ENCODE measurements at regions not wholly inside any gene's neighbourhood (a gene's known extent, or its start where the extent isn't known, plus 50 kb on each side); places are given as distances from the start of the nearest gene placed in this dataset.

DNA sequence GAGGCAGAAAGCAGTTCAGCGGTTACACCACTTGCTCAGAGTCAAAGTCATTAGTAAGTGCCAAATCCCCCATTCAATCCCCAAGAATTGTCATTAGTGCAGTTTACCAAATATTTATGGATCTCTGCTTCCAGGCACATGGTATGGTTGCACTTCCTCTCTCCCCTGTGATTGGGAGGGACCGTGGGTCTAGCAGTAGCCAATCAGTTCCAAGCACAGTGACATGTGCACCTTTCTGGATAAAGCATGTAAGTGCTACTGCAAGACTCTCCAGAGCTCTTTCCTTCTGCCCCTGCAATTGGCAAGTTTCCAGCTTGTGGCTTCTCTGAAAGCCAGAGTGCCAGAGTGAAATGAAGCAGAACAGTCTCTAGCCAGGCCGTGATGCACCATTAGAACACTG lies 85.3 kb upstream of the FLRT2 start:
- no peaks in the 10 kb centered on the region for H3K36me3 ChIP-seq (ENCODE audit: control insufficient read depth in 2 of 3, insufficient read depth in 3 of 3, low read length in 3 of 3)
- H3K36me3 Mint-ChIP-seq = no peaks in the 10 kb centered on the region
- ATAC-seq = no peak
- no peak overlapping the region for H3K4me3 Mint-ChIP-seq
- H3K4me3 ChIP-seq (ENCODE audit: low read length) = no peak overlapping the region
- peaks cover 0 to 5% (median 0%) of the 10 kb centered on the region in 5 donors for H3K27me3 Mint-ChIP-seq
- POLR2A ChIA-PET = no interaction called here
- H3K9me3 Mint-ChIP-seq = peaks cover 0 to 14% (median 0%) of the 10 kb centered on the region in 11 donors
- H3K9me3 ChIP-seq (ENCODE audit: control insufficient read depth in 2 of 3, low read length in 3 of 3) = no peaks in the 10 kb centered on the region
- no peak for DNase-seq
- no peaks in the 10 kb centered on the region for H3K4me1 ChIP-seq (ENCODE audit: control insufficient read depth in 2 of 2, insufficient read depth in 2 of 2, low read length in 2 of 2)
- no peaks in the 10 kb centered on the region for H3K4me1 Mint-ChIP-seq
- no peaks in the 10 kb centered on the region for H3K27me3 ChIP-seq (ENCODE audit: control insufficient read depth in 2 of 2, insufficient read depth in 2 of 2, low read length in 2 of 2)
- no peak overlapping the region for H3K27ac Mint-ChIP-seq
- intact Hi-C loops (cut with micrococcal nuclease) = no loop called here
- no peak overlapping the region for H3K27ac ChIP-seq (ENCODE audit: low read depth, low read length)
- CTCF ChIA-PET = no interaction called here

DNA sequence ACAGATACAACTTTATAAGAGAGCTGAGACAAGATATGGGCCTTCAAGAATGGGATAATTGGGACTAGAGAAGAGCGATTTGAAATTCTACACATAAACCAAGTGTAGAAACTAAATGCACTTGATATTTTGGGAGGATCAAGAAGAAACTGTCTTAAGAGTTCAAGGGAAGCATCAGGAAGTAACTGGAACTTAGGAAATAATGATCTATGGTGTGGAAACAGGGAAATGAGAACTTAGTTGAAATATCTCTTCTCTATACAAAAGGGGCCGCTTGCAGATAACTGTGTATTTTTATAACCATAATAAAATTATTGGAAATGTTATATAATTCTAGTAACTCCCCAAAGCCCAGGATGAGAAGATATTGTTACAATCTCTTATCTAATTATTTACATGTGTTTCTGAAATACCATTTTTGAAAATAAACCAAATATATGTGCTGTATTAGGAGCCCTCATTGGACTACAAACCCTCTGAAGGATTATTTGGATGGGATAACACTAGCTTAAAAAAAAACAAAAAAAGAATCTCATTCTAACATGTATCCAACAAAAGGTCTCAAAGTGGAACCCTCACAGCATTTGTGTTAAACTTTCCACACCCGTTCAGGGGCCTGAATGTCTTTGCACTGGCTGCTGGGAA lies 84.7 kb upstream of the FLRT2 start:
- Mint-ChIP-seq H3K27ac (no peak overlapping the region), H3K4me1 (no peaks in the 10 kb centered on the region), H3K9me3 (peaks cover 0 to 14% (median 3%) of the 10 kb centered on the region in 11 donors), H3K36me3 (no peaks in the 10 kb centered on the region), H3K27me3 (peaks cover 0 to 5% (median 0%) of the 10 kb centered on the region in 5 donors), H3K4me3 (no peak overlapping the region)
- ChIA-PET CTCF (no interaction called here), POLR2A (no interaction called here)
- Histone ChIP-seq H3K4me1 (ENCODE audit: control insufficient read depth in 2 of 2, insufficient read depth in 2 of 2, low read length in 2 of 2) (no peaks in the 10 kb centered on the region), H3K27me3 (ENCODE audit: control insufficient read depth in 2 of 2, insufficient read depth in 2 of 2, low read length in 2 of 2) (no peaks in the 10 kb centered on the region), H3K27ac (ENCODE audit: low read depth, low read length) (no peak overlapping the region), H3K4me3 (ENCODE audit: low read length) (no peak overlapping the region), H3K9me3 (ENCODE audit: control insufficient read depth in 2 of 3, low read length in 3 of 3) (no peaks in the 10 kb centered on the region), H3K36me3 (ENCODE audit: control insufficient read depth in 2 of 3, insufficient read depth in 3 of 3, low read length in 3 of 3) (no peaks in the 10 kb centered on the region)
- ATAC-seq = no peak
- no peak for DNase-seq
- intact Hi-C loops (cut with micrococcal nuclease) = no loop called here

DNA sequence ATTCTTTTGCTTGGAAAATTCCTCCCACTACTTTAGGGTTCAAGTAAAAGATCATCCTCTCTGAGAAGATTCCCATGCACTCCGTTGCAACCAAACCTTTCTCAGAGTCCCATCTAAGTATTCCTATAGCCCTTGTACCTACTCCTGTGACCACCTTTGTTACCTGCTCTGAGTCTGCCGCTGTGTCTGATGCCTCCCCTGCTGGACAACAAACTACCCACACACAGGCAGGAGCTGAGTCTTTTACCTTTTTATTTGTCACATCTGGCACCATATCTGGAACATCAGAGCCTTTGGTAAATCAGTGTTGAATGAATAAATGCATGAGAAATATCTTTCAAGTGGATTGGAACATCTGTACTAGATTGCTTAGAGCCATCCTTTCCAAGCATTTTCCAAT lies 82.1 kb upstream of the FLRT2 start:
- Mint-ChIP-seq H3K4me3 (no peak overlapping the region), H3K27ac (no peak overlapping the region), H3K4me1 (no peaks in the 10 kb centered on the region), H3K36me3 (no peaks in the 10 kb centered on the region), H3K27me3 (peaks cover 0 to 5% (median 0%) of the 10 kb centered on the region in 5 donors), H3K9me3 (peaks cover 0 to 13% (median 4%) of the 10 kb centered on the region in 11 donors)
- ChIA-PET POLR2A (no interaction called here), CTCF (no interaction called here)
- Histone ChIP-seq H3K27me3 (ENCODE audit: control insufficient read depth in 2 of 2, insufficient read depth in 2 of 2, low read length in 2 of 2) (no peaks in the 10 kb centered on the region), H3K4me3 (ENCODE audit: low read length) (no peak overlapping the region), H3K9me3 (ENCODE audit: control insufficient read depth in 2 of 3, low read length in 3 of 3) (no peaks in the 10 kb centered on the region), H3K36me3 (ENCODE audit: control insufficient read depth in 2 of 3, insufficient read depth in 3 of 3, low read length in 3 of 3) (no peaks in the 10 kb centered on the region), H3K4me1 (ENCODE audit: control insufficient read depth in 2 of 2, insufficient read depth in 2 of 2, low read length in 2 of 2) (no peaks in the 10 kb centered on the region), H3K27ac (ENCODE audit: low read depth, low read length) (no peak overlapping the region)
- ATAC-seq = no peak
- no peak for DNase-seq
- intact Hi-C loops (cut with micrococcal nuclease) = no loop called here

DNA sequence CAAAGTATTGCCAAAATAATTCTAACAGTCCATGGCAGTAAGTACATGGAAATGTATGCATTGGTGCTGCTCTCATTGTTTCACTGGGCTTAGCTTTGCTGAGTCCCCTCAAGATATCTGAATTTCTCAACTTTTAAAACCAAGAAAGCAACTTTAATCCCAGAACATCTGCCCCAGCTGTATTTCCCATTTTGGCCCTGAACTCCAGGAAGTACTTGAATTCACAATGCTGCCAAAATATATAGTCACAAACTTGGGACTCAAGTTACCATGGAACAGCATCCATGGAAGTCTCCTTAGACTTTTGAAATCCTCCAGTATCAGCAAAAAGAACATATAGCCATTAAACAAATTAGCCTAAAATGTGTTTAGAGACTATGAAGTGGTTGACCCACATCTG lies 78.5 kb upstream of the FLRT2 start:
- no peak overlapping the region for H3K27ac Mint-ChIP-seq
- intact Hi-C loops (cut with micrococcal nuclease) = no loop called here
- no peaks in the 10 kb centered on the region for H3K27me3 ChIP-seq (ENCODE audit: control insufficient read depth in 2 of 2, insufficient read depth in 2 of 2, low read length in 2 of 2)
- ATAC-seq (no peak), DNase-seq (no peak)
- H3K4me1 ChIP-seq (ENCODE audit: control insufficient read depth in 2 of 2, insufficient read depth in 2 of 2, low read length in 2 of 2) = no peaks in the 10 kb centered on the region
- H3K4me3 ChIP-seq (ENCODE audit: low read length) = no peak overlapping the region
- peaks cover 0 to 5% (median 0%) of the 10 kb centered on the region in 5 donors for H3K27me3 Mint-ChIP-seq
- no peak overlapping the region for H3K27ac ChIP-seq (ENCODE audit: low read depth, low read length)
- no peaks in the 10 kb centered on the region for H3K4me1 Mint-ChIP-seq
- CTCF ChIA-PET = no interaction called here
- H3K9me3 ChIP-seq (ENCODE audit: control insufficient read depth in 2 of 3, low read length in 3 of 3) = no peaks in the 10 kb centered on the region
- POLR2A ChIA-PET = no interaction called here
- no peaks in the 10 kb centered on the region for H3K36me3 Mint-ChIP-seq
- peaks cover 0 to 8% (median 3%) of the 10 kb centered on the region in 11 donors for H3K9me3 Mint-ChIP-seq
- no peaks in the 10 kb centered on the region for H3K36me3 ChIP-seq (ENCODE audit: control insufficient read depth in 2 of 3, insufficient read depth in 3 of 3, low read length in 3 of 3)
- H3K4me3 Mint-ChIP-seq = no peak overlapping the region

DNA sequence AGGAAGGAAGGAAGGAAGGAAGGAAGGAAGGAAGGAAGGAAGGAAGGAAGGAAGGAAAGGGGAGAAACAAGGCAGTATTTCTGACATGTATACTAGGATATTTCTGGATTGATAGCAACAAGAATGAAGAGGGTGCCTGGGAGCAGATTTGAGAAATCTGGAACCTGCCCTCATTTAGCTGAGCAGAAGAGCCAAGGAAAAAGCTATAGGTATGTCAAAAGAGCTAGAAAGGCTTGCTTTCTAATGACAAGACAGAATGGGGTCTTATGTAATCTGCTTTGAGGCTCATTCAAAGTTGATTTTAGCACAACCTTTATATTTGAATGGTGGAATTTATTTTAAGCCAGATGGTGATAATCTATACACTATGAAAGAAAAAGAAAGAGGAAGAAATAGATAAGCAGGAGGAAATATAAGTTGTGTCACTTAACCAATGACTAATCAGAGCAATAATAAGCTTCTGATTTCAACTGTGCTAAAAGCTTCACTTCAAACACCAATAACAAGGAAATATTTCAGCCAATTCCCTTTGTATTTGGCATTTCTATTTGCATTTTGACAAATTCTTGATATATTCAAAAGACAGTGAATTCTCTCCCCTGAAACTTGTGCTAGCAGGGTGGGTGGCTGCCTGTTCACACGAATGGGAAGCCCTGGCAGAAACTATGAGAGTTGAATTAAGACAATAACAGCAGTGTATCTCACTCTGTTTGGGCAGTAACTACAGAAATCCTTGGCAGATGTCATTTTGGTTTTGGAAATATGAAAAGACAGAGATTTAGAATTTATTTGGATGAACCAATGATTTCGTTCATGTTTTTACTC lies 76.3 kb upstream of the FLRT2 start:
- ChIA-PET POLR2A (no interaction called here), CTCF (no interaction called here)
- intact Hi-C loops (cut with micrococcal nuclease) = no loop called here
- no peaks in the 10 kb centered on the region for H3K4me1 Mint-ChIP-seq
- Histone ChIP-seq H3K4me3 (ENCODE audit: low read length) (no peak overlapping the region), H3K4me1 (ENCODE audit: control insufficient read depth in 2 of 2, insufficient read depth in 2 of 2, low read length in 2 of 2) (no peaks in the 10 kb centered on the region), H3K27ac (ENCODE audit: low read depth, low read length) (no peak overlapping the region), H3K36me3 (ENCODE audit: control insufficient read depth in 2 of 3, insufficient read depth in 3 of 3, low read length in 3 of 3) (no peaks in the 10 kb centered on the region), H3K27me3 (ENCODE audit: control insufficient read depth in 2 of 2, insufficient read depth in 2 of 2, low read length in 2 of 2) (no peaks in the 10 kb centered on the region), H3K9me3 (ENCODE audit: control insufficient read depth in 2 of 3, low read length in 3 of 3) (no peaks in the 10 kb centered on the region)
- no peak for DNase-seq
- ATAC-seq = no peak
- no peaks in the 10 kb centered on the region for H3K36me3 Mint-ChIP-seq
- H3K9me3 Mint-ChIP-seq = peaks cover 0 to 7% (median 0%) of the 10 kb centered on the region in 11 donors
- no peak overlapping the region for H3K4me3 Mint-ChIP-seq
- no peaks in the 10 kb centered on the region for H3K27me3 Mint-ChIP-seq
- no peak overlapping the region for H3K27ac Mint-ChIP-seq

DNA sequence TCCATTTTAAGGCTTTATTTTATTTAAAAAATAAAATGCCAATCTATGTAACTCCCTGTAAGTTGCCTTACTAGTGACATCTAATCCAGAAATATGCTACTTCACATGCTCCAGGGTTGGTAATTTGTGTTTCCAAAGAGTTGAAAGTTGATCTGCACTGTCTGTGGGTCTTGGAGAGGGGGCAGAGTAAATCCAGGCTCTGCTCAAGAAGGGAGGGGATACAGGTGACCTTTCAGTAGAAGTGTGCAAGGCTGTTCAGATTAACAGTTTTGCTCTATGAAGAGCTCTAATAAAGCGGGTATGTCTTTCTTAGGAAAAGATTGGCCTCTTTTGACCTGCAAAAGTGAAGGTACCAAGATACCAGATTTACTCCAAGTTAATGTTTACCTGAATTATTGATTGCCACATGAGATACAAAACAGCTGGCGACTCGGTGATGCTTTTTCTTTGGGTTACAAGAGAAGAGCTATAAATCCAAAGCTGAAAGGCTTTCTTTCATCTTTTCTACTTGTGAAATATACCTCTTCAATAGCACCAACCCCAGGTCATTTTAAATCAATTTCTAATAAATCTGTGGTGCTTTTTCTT lies 75.6 kb upstream of the FLRT2 start:
- no peaks in the 10 kb centered on the region for H3K4me1 Mint-ChIP-seq
- Histone ChIP-seq H3K36me3 (ENCODE audit: control insufficient read depth in 2 of 3, insufficient read depth in 3 of 3, low read length in 3 of 3) (no peaks in the 10 kb centered on the region), H3K27ac (ENCODE audit: low read depth, low read length) (no peak overlapping the region), H3K27me3 (ENCODE audit: control insufficient read depth in 2 of 2, insufficient read depth in 2 of 2, low read length in 2 of 2) (no peaks in the 10 kb centered on the region), H3K4me1 (ENCODE audit: control insufficient read depth in 2 of 2, insufficient read depth in 2 of 2, low read length in 2 of 2) (no peaks in the 10 kb centered on the region), H3K9me3 (ENCODE audit: control insufficient read depth in 2 of 3, low read length in 3 of 3) (no peaks in the 10 kb centered on the region), H3K4me3 (ENCODE audit: low read length) (no peak overlapping the region)
- no peak for ATAC-seq
- no peak overlapping the region for H3K27ac Mint-ChIP-seq
- peaks cover 0 to 7% (median 0%) of the 10 kb centered on the region in 11 donors for H3K9me3 Mint-ChIP-seq
- H3K4me3 Mint-ChIP-seq = no peak overlapping the region
- CTCF ChIA-PET = no interaction called here
- POLR2A ChIA-PET = no interaction called here
- intact Hi-C loops (cut with micrococcal nuclease) = no loop called here
- no peaks in the 10 kb centered on the region for H3K27me3 Mint-ChIP-seq
- no peaks in the 10 kb centered on the region for H3K36me3 Mint-ChIP-seq
- no peak for DNase-seq

Data from naive thymus-derived CD4-positive, alpha-beta T cell (primary cell).